ENCODE measurements at regions not wholly inside any gene's neighbourhood (a gene's known extent, or its start where the extent isn't known, plus 50 kb on each side); places are given as distances from the start of the nearest gene placed in this dataset.
"Not testable (repeated sequence)": the region's sequence is repeated elsewhere in the genome, so short reads cannot be mapped to it uniquely, and the experiment has no call there.

DNA sequence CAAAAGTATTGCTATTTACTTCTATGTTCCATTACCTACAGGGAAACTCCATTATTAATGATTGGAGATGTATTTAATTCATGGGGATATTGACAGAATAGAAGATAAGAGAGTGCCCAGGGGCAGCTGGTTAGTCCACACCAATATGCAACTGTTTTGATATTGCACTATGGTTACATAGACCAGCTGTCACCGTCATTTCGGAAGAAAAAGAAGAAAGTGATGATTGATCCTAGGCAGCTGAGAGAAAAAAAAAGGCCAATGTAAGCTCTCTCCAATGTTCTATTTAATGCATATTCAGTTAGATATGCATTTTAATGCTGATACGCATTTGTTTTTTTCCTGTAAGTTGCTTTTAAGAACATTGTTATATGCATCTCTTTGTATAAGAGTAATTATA, 1367.2 kb downstream of the KCNT2 start:
- no peak for DNase-seq

DNA sequence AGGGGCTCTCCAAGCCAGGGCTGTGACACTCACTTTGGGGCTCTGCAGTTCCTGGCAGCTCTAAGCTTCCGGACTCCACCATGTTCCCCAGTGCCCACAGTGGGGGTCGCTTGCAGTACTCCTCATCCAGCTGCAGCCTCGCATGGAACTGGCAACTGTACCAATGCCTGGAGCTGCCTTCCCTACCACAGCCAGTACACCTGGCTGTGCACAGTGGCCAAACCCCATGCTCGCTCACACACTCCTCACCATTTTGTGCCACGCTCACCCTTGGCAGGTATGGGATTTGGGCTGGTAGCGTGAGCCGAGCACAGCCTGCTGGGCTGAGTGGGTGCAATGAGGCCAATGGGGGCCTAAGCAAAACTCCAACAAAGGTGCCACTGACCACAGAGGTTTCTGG, 1369.9 kb downstream of the KCNT2 start:
- no peak for DNase-seq

DNA sequence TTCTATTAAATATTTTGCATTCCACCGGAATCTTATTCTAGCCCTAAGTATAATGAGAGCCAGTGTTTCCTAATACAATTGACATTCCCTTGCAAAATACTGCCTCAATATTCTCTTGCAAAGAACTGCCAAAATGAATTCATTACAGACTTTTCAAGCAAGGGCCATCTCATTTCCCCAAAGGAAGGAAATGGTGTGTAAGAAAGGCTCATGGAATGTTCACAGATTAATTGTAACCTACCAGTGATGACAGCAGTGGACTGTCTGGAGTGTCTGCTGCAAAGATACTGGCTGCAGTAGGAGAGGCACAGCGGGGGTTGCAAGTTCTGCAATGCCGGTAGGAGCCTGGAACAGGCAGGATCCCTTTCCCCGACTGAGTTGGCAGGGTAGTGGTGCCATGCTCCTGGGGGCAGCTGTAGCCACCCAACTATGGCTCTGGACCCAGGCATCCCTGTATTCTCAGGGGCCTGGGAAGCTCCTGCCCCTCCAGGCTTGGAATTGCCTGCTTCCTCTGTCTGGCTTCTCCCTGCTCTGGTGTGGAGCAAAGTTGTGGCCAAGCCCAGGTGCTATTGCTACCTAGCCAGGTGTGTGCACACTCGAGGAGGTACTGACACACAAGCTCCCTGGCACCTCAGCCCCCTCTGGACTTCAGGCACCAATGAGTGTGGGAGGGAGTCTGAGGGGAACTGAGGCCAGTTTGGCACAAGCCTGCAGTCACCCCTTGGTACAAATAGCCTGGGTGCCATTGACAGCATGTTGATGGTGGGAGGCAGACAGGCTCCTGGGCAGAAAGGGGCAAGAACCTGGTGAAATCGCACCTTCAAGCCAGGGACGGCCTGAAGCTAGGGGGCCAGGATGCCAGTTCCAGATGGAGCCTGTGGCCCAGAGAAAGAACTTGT, 1371.0 kb downstream of the KCNT2 start:
- DNase-seq: no peak

DNA sequence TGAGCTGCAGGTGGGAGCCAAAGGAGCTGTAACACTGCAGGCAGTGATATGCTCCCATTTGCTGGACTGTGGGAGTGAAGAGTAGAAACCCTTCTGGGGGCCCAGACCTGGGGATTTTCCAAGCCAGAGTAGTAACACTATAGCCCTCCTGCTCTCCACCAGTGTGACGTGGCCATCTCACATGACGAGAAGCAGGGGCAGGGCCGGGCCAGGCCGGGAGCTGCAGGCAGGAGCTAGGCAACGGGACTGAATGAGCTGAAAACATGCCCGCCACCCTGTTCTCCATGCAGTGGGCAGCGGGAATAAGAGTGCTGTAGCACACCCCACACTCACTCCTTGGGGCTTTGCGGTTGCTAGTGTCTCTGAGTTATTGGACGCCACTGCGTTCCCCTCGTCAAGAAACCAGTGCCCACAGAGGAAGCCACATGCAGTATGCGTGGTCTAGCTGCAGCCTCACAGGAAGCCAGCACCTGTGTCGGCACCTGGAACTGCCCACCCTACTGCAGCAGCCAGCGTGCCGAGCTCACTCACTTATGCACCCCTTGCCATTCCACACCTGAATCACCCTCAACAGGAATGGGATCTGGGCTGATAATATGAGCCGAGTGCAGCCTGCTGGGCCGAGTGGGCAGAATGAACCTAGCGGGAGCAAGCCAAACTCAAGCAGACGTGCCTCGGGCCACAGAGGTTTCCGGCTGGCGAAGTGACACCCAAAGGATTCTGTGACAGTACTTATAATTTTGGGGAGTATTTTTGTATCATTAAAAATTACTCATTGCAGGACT, 1389.6 kb downstream of the KCNT2 start:
- no peak for DNase-seq

DNA sequence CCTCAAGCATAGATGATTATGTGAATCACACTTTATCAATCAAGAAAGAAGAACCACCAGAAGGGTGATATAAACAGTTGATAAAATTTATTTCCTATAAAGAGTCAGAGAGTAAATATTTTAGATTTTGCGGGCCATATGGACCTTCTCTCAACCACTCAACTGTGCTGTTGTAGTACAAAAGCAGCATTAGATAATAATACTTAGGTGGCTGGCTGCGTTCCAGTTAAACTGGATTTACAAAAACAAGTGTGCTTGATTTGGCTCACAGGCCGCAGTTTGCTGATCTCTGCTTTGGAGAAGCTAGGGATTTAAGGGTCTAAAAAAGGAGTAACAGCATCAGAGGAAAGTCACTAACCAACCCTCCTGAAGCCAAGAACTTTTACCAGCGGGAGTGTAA, 1406.0 kb downstream of the KCNT2 start:
- DNase-seq: no peak

DNA sequence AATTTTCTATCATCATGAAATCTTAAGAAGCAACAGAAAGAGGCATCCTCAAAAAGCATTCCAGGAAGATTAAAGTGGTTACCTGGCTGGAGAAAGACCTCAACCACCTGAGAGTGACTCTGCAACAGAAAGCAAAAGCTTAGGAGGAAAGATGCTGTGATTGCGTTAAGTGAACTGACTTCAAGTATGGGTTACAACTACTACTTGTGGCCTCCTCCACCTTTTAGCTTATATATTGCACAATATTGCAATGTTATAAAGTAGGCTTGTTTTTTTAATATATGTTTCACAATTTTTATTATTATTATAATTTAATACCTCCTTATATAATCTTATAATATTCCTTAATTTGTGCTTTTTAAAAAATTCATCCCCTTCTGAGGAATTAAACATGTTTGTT, 1407.5 kb downstream of the KCNT2 start:
- no peak for DNase-seq

DNA sequence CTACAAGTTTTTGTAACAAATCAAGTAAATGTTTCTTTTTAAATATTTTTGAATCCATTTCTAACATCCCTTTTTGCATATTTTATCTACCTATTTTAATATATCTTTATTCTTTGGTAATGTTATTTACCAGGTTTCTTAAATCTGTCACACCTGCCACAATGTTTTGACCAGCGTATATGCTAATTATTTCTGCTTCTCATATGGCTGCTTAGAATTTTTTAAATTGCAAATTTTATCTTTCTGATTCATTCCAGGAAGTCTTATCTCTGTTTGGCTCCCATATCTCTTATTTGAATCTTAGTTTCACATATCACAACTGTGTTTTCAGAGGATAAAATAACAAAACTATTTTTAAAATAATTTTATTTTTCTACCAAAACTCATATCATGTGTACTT, 1411.1 kb downstream of the KCNT2 start:
- DNase-seq: no peak

DNA sequence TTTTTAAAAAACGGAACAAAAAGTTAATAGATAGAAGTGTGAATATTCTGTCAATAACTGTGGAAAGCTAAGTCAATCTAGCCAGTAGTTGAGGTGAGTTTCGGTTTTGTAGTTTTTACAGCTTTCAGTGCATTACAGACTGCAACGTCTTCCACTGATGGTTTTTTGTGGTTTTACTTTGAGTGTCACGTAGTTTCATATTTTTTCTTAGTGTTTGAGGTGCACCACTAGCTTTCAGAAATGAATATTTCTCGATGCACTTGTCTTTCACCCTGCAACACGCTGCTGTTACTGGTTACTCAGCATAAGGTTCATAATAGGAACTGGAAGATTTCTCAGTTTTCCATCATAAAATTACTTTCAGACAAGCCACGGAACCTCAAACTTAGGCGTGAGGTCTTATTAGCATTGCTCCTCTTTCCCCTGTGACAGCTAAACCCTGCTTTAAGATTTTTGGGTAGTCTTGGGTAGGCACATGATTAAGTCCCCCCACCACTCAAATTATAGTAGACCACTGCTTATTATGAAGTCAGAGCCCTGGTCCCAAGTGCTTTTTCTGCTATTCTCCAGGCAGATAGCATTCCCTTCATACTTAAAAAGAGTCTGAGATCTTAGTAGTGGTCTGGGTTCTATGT, 1412.7 kb downstream of the KCNT2 start:
- DNase-seq: no peak

DNA sequence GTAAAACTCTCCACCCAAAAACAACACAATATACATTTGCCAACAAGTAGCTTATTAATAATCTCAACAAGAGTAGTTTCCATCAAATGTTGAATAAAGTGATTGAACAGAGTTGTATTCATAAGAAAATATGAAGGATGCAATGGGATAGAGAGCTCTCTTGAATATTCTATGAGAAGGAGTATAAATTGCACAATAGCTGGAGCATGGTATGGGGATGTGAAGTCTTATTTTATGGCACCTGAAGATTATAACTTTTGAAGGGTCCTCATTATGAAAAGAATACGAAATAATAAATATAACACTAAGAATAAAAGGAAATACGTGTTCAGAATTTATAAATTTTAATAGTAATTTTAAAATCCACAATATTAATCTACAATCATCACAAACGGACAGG, 1415.1 kb downstream of the KCNT2 start:
- DNase-seq: no peak

DNA sequence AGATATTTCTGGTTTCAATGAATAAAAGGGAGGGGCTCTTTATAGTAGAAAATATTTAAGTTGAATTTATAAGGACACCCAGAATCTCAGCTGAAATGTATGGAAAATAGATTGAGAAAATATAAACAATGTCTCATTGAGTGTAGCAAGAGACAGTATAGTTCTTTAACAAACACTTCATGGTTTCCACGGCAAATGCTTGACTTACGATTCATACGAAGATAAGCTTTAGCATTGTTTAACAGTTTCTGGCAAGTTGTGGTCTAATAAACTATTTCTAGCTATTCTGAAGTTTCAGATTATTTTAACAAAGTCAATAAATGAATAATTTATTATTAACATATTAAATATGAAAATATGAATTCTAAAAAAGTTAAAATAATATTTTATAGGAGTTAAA, 1419.4 kb downstream of the KCNT2 start:
- DNase-seq: no peak

DNA sequence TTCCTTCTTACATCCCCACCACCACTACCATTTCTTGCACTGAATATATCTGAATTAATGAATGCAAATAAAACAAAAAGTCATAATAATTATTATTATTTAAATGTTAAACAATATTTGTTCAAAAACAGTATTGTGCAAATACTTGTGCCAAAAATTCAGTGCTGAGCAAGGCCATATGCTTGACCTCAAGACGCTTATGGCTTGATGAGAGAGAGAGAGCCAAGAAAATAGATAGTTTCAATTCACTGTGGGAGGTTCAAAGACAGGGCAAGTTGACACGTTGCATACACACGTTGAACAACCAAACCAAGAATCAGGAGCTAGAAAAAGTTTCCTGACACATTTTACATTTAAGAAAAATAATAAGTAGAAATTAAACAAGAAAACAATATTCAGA, 1421.7 kb downstream of the KCNT2 start:
- DNase-seq: no peak

DNA sequence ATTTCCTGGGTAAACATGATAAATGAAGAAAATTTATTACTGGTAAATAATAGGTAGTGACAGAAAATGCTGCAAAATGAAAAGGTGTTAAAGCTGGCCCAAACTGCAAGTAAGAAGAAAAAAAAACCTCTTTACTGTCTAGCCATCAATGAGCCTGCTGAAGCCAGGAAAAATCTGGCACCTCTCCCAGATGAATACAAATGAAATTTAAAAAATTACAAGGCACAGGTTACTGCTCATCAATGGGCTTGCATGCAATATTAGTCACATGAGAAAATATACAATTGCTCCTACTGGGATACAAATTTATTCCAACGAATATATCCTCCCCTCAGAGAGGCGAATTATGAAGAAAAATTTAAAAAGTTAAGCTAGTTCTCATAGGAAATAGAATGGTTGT, 1422.5 kb downstream of the KCNT2 start:
- DNase-seq: no peak

DNA sequence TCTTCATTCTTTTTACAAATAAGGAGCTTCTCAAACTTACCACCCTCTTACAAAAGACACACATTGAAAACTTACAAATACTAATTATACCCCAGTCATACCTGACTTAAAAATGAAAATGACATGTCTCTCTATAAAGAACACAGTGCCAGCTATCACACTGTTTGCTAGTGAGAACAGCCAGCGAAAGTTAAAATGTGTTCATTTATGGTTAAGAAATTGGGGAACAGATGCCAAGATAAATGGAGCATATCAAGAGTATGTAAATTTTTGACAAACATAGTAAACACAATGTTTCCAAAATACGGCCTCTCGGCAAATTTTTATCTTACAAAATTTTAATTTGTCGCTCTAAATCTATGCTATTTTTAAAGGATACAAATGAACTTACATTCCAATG, 1422.9 kb downstream of the KCNT2 start:
- no peak for DNase-seq

DNA sequence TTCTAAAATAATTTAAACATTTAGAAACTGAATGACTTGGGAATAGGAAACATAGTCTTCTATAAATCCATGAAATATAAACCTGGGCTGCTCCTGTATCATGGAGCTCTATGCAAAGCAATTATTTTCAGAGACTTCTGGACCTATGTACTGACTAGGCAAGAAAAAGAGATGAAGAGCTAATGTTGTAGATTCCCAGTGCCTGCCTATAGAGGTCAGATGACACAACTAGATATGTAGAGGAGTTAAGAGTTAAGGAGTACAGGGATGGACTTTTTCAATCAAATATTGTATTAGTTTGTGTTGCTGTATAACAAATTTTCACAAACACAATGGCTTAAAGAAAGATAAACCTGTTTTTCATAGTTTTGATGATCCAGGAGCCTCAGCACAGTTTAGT, 1434.5 kb downstream of the KCNT2 start:
- no peak for DNase-seq

DNA sequence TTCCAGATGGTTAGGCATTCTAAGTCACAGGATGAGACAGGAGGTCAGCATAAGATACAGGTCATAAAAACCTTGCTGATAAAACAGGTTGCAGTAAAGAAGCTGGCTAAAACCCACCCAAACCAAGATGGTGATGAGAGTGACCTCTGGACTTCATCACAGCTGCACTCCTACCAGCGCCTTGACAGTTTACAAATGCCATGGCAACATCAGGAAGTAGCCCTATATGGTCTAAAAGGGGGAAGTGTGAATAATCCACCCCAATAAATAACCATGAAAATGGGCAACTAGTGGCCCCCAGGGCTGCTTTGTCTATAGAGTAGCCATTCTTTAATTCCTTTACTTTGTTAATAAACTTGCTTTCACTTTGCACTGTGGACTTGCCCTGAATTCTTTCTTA, 1448.4 kb downstream of the KCNT2 start:
- not testable (repeated sequence) for DNase-seq

DNA sequence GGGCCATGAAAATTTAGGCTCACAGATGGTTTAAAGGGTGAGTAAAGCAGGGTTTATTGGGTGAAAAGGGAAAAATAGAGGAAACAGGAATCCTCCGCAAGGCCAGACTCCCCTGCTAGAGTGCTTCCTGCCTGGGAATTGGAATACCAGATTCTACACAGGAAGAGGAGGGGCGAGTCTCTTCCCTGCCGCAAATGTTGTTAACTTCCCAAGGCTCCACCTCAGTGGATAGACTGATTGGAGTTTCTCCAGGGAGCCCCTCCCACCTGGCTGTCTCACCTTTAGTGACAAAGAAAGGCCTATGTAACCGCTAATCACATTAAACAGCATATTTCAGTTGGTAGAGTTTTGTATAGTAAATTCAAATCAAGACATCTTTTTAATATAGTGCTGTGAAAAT, 1450.1 kb downstream of the KCNT2 start:
- no peak for DNase-seq

DNA sequence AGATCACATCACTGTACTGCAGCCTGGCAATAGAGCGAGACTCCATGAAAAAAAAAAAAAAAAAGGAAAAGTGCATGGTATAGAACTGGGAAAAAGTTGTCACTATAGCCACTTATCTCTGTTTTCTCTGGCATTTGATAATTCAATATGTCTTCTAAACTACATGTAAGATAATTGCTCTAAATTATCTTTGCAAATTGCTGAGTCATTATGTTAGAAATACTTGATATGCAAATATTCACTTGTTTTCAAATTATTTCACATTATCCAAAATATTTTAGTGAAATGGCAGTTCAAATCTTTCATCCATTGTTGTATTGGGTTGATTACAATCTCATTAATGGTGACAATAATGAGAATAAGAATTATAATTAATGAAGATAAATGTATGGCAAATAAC, 1455.1 kb downstream of the KCNT2 start:
- DNase-seq: no peak

DNA sequence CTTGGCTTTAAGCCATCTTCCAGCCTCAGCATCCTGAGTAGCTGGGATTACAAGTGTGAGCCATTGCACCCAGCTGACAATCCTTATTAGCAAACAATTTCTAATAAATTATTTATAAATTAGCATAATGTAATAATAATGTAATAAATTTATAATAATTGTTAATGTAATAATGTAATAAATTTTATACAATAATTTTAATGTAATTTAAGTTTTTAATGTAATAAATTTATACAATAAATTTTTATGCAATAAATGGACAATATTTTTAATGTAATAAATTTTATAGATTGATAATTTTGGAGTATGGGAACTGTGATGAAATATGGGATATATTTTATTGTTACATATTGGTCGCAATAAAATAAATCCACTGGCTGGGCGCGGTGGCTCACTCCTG, 1457.5 kb downstream of the KCNT2 start:
- no peak for DNase-seq

DNA sequence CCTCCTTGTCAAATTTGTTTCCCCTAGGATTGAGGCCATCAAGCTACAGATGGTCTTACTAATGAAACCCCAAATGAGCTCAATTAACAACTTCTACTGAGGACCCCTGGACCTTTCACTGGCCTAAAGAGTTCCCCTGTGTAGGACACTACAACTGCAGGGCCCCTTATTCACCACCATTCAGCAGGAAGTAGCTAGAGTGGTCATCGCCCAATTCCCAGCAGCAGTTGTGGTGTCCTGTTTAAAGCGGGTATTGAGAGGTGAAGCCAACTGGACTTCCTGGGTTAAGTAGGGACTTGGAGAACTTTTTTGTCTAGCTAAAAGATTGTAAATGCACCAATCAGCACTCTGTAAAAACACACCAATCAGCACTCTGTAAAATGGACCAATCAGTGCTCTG, 1466.9 kb downstream of the KCNT2 start:
- no peak for DNase-seq

DNA sequence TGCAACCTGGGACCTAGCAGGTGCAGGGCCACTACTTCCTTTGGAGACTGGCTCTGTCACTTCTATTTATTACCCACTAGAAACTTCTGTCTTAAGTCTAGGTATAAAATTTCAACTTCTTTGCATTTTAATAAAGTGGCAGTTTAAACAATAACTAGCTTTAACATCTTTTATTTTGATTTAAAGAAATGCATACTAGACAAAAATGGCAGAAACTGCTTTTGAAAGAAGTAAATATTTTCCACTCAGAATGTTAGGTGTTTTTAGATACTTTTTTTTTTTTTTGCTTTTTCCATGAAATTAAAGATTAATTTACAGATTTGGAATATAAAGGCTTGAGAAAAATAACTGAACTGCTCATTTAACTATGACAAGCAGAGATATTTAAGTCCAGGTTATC, 1477.6 kb downstream of the KCNT2 start:
- no peak for DNase-seq

DNA sequence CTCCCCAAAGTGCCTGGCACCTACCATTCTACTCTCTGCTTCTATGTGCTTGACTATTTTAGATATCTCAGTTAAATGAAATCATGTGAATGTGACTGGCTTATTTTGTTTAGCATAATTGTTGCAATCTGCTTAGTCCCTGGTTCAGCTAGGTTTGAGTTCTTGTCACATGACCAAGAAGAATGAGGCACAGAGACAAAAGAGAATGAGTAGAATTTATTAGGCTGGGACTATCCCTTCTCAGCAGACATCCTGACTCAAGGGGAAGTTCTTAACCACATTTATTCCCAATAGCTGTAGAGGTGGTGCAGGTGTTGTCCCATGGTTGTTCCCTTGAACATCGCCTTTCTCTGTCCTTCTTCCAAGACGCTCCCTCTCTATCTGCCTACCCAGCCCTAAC, 1485.7 kb downstream of the KCNT2 start:
- no peak for DNase-seq

DNA sequence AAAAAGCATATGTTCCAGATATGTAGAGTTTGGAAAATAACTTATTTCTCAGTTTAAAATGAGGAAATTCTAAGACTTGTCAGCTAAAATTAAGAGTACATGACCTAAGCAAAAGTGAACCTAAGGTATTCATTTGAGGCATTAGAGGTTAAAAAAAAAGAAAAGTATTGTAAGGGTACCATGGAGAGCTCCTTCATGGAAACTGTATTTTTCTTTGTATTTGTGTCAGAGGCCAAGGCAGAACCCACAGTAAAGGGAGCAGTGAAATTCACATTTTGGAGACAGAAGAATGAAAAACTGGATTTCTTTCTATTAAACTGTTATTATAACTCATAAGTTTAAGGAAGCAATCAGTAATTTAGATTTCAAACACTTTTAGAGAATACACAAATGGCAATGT, 1494.8 kb downstream of the KCNT2 start:
- DNase-seq: no peak
